A673 (cell line): ENCODE measurements at regions not wholly inside any gene's neighbourhood (a gene's known extent, or its start where the extent isn't known, plus 50 kb on each side); places are given as distances from the start of the nearest gene placed in this dataset.

ENCODE experiments used
- BruUV-seq: library from RNA; stranded (reverse); fragments of 400-500 nt; replicated peaks from 2 replicates; lab custom pipeline; 2021; lab: Mats Ljungman, UMichigan
- CTCF ChIA-PET: fragments of 300-600 bp; sonication (Branson Sonifier 250); formaldehyde crosslinking; loops from one replicate; lab custom pipeline; 2022; ENCODE audit warnings: antibody characterized with exemption; lab: Charles Lee
- POLR2A ChIA-PET: fragments of 300-600 bp; sonication (Branson Sonifier 250); formaldehyde crosslinking; loops from one replicate; lab custom pipeline; 2022; ENCODE audit warnings: antibody characterized with exemption; ENCODE audit not compliant: low non-redundant PET; lab: Charles Lee
- DNase-seq: peaks from one replicate; pipeline ENCODE4 v3.0.0-alpha.2; 2015; ENCODE audit warnings: low spot score
- H3K27ac ChIP-seq: fragments of 200-600 bp; sonication (generic); 2 replicates; pipeline ENCODE4 v1.5.1; 2016; ENCODE audit warnings: mixed run types, low read depth, mild to moderate bottlenecking, mixed read lengths, antibody characterized with exemption, low read length; ENCODE audit not compliant: poor library complexity, severe bottlenecking
- H3K27me3 ChIP-seq: fragments of 200-600 bp; sonication (generic); replicated peaks from 2 replicates; pipeline ENCODE4 v1.6.1; 2017; ENCODE audit warnings: mixed run types, low read depth, mild to moderate bottlenecking, mixed read lengths, antibody characterized with exemption, low read length; ENCODE audit not compliant: insufficient read depth, poor library complexity
- H3K36me3 ChIP-seq: fragments of 200-600 bp; sonication (generic); 2 replicates; pipeline ENCODE4 v1.6.1; 2016; ENCODE audit warnings: mixed run types, mild to moderate bottlenecking, mixed read lengths, antibody characterized with exemption, low read length; ENCODE audit not compliant: insufficient read depth, poor library complexity, severe bottlenecking
- H3K4me1 ChIP-seq: fragments of 200-600 bp; sonication (generic); 2 replicates; pipeline ENCODE4 v1.6.1; 2017; ENCODE audit warnings: mixed run types, mild to moderate bottlenecking, mixed read lengths, antibody characterized with exemption, low read length; ENCODE audit not compliant: insufficient read depth, poor library complexity, severe bottlenecking
- H3K4me3 ChIP-seq: fragments of 200-600 bp; sonication (generic); 2 replicates; pipeline ENCODE4 v1.5.1; 2016; ENCODE audit warnings: low read depth, mixed run types, mild to moderate bottlenecking, mixed read lengths, low read length; ENCODE audit not compliant: poor library complexity, severe bottlenecking
- H3K9me3 ChIP-seq: fragments of 200-600 bp; sonication (generic); 2 replicates; pipeline ENCODE4 v1.6.1; 2016; ENCODE audit warnings: mixed run types, low read depth, mild to moderate bottlenecking, mixed read lengths, antibody characterized with exemption, low read length; ENCODE audit not compliant: poor library complexity, severe bottlenecking
- CTCF ChIP-seq: fragments of 300-800, 200-600 bp; sonication (generic); conservative IDR thresholded peaks from 2 replicates; pipeline ENCODE4 v1.5.1; 2017; ENCODE audit warnings: low read depth, mild to moderate bottlenecking, antibody characterized with exemption, low read length, moderate library complexity, mixed read lengths
- EZH2 ChIP-seq: fragments of 200-600 bp; sonication (generic); IDR thresholded peaks from 2 replicates; pipeline ENCODE4 v1.6.1; 2017; ENCODE audit warnings: borderline replicate concordance, low read depth, mild to moderate bottlenecking, mixed read lengths, antibody characterized with exemption, low read length; ENCODE audit not compliant: poor library complexity, severe bottlenecking
- intact Hi-C: fragments of 100-400 bp; cut with micrococcal nuclease; formaldehyde crosslinking; loops from one replicate; pipeline ENCODE4 v1.10.0; 2022; ENCODE audit not compliant: unreplicated experiment

- no peaks in the 10 kb centered on the region for H3K36me3 ChIP-seq
- intact Hi-C loops = no loop called here
- no peak overlapping the region for H3K27ac ChIP-seq
- BruUV-seq = no TSS peak
- H3K27me3 ChIP-seq = no peaks in the 10 kb centered on the region
- no peak overlapping the region for H3K4me3 ChIP-seq
- ChIA-PET CTCF (no interaction called here), POLR2A (no interaction called here)
- TF ChIP-seq EZH2 = no peak
- no peak for TF ChIP-seq CTCF
- H3K9me3 ChIP-seq = no peaks in the 10 kb centered on the region
- H3K4me1 ChIP-seq = no peaks in the 10 kb centered on the region
- no peak for DNase-seq
These were observed 132.6 kb upstream of the FUT8 start for GRCh38 chr14:65279958-65280357.

GRCh38 chr14:65280653-65281052 is 131.9 kb upstream of the FUT8 start:
- CTCF ChIA-PET = no interaction called here
- intact Hi-C loops = no loop called here
- no peak overlapping the region for H3K4me3 ChIP-seq
- H3K9me3 ChIP-seq = no peaks in the 10 kb centered on the region
- POLR2A ChIA-PET = no interaction called here
- H3K4me1 ChIP-seq = no peaks in the 10 kb centered on the region
- no peak overlapping the region for H3K27ac ChIP-seq
- no TSS peak for BruUV-seq
- H3K27me3 ChIP-seq = no peaks in the 10 kb centered on the region
- TF ChIP-seq EZH2 (no peak), CTCF (no peak)
- no peak for DNase-seq
- H3K36me3 ChIP-seq = no peaks in the 10 kb centered on the region

GRCh38 chr14:65281991-65282895 is 130.3 kb upstream of the FUT8 start:
- CTCF ChIA-PET = no interaction called here
- H3K4me3 ChIP-seq = peak overlapping the region; percentile 16
- no TSS peak for BruUV-seq
- no peak for TF ChIP-seq EZH2
- no peak for TF ChIP-seq CTCF
- POLR2A ChIA-PET = no interaction called here
- DNase-seq = no peak
- intact Hi-C loops = no loop called here
- H3K27ac ChIP-seq = no peak overlapping the region
- no peaks in the 10 kb centered on the region for H3K27me3 ChIP-seq
- no peaks in the 10 kb centered on the region for H3K36me3 ChIP-seq
- no peaks in the 10 kb centered on the region for H3K9me3 ChIP-seq
- H3K4me1 ChIP-seq = no peaks in the 10 kb centered on the region
